22Rv1 (cell line): ENCODE measurements at regions not wholly inside any gene's neighbourhood (a gene's known extent, or its start where the extent isn't known, plus 50 kb on each side); places are given as distances from the start of the nearest gene placed in this dataset.

Experiments used
- CTCF ChIP-seq: fragments of 450-650 bp; IDR thresholded peaks from 2 replicates; pipeline ENCODE4 v1.5.1; 2017; ENCODE audit warnings: mild to moderate bottlenecking
- ZFX ChIP-seq: fragments of 450-650 bp; IDR thresholded peaks from 2 replicates; pipeline ENCODE4 v1.6.1; 2017; ENCODE audit warnings: antibody characterized with exemption, borderline replicate concordance

- TF ChIP-seq CTCF (no peak), ZFX (no peak)
These were observed 821.7 kb downstream of the GATA3 start for GRCh38 chr10:8876171-8876570.
